ENCODE measurements at regions not wholly inside any gene's neighbourhood (a gene's known extent, or its start where the extent isn't known, plus 50 kb on each side); places are given as distances from the start of the nearest gene placed in this dataset.

- no peak for TF ChIP-seq CTCF (IDR thresholded peaks at IDR 0.05; ENCODE audit: low read length)
- TF ChIP-seq EZH2 (IDR thresholded peaks at IDR 0.05; ENCODE audit: borderline replicate concordance, low read length), result no peak
These were observed 934.9 kb downstream of the SLITRK6 start for GRCh38 chr13:84864341-84864740.
